Aorta (tissue), 5 donors: ENCODE measurements at regions not wholly inside any gene's neighbourhood (a gene's known extent, or its start where the extent isn't known, plus 50 kb on each side); places are given as distances from the start of the nearest gene placed in this dataset.

Experiments used
- ATAC-seq: fragments of 200-7000 bp; cut with Tn5 transposase; one replicate; pipeline ENCODE4 v1.9.1; 2022; ENCODE audit warnings: moderate library complexity; ENCODE audit not compliant: low FRiP score
- DNase-seq, 2 donors: peaks; one replicate each; pipeline ENCODE4 v3.0.0-alpha.2; 2020
- H3K27ac ChIP-seq, 2 donors: one replicate each; pipeline ENCODE4 v1.5.1; 2013; ENCODE audit warnings: low read length in 2 of 2, mild to moderate bottlenecking in 2 of 2, moderate library complexity in 2 of 2, control low read depth in 1 of 2, inconsistent platforms in 1 of 2, low read depth in 1 of 2
- H3K27me3 ChIP-seq, 2 donors: one replicate each; pipeline ENCODE4 v1.6.1; 2013; ENCODE audit warnings: control low read depth in 1 of 2, low read length in 1 of 2, mild to moderate bottlenecking in 1 of 2, moderate library complexity in 1 of 2; ENCODE audit not compliant: insufficient read depth in 2 of 2, control insufficient read depth in 1 of 2
- H3K36me3 ChIP-seq, 2 donors: one replicate each; pipeline ENCODE4 v1.6.1; 2013; ENCODE audit warnings: control low read depth in 1 of 2, low read length in 1 of 2, mild to moderate bottlenecking in 1 of 2; ENCODE audit not compliant: insufficient read depth in 2 of 2, control insufficient read depth in 1 of 2
- H3K4me1 ChIP-seq, 2 donors: one replicate each; pipeline ENCODE4 v1.6.1; 2013; ENCODE audit warnings: low read length in 2 of 2, control low read depth in 1 of 2, mild to moderate bottlenecking in 1 of 2, moderate library complexity in 1 of 2; ENCODE audit not compliant: insufficient read depth in 2 of 2, control insufficient read depth in 1 of 2
- H3K4me3 ChIP-seq, 2 donors: one replicate each; pipeline ENCODE4 v1.5.1; 2013; ENCODE audit warnings: low read length in 2 of 2, control low read depth in 1 of 2, mild to moderate bottlenecking in 1 of 2
- H3K9me3 ChIP-seq: one replicate; pipeline ENCODE4 v1.6.1; 2013; ENCODE audit warnings: mild to moderate bottlenecking, low read length; ENCODE audit not compliant: control insufficient read depth
- WGBS, 2 donors: extraction: QIAGEN DNeasy Blood & Tissue Kit; methylation state at CpG; one replicate each; pipeline ENCODE4 v1.1.7; 2013; 5-methylcytosine and 5-hydroxymethylcytosine counted together
- intact Hi-C, 2 donors: fragments of 100-400 bp; cut with DNase I; formaldehyde crosslinking; loops; one replicate each; pipeline versions ENCODE4 v1.14.2 to v1.15.0; 2022
- donor health status: healthy with polysubstance abuse.
- donor health status: Bipolar disorder and iron deficiency.
- donor health status: DM: no; HTN: no; CAD: no.
- donor health status: DM: no; HTN: no; CAD: no.
- donor health status: DM: yes; HTN: yes; CAD: no.

DNA sequence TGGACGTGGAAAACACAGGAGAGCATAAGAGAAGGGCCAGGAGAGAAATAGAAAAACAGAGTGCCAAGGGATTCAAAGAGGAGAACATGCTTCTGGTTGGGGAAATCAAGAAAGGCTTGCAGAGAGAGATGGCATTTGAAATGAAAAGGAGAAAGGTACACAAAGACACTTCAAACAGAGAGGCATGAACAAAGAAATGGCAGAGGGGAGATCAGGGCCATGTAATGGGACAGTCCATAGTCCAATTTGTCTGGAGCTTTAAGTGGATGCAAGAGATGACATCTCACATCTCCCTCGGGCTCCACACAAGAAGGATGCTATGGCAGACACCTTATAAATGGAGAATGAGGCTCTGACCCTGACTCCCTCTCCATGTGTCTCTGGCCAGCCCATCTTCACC is 331.1 kb downstream of the MLLT3 start:
- DNase-seq, result no peak
- intact Hi-C loops, result no loop called here
- Histone ChIP-seq H3K9me3 (peaks cover 5% of the 10 kb centered on the region), H3K27me3 (no peaks in the 10 kb centered on the region), H3K4me3 (no peak overlapping the region), H3K27ac (no peak overlapping the region), H3K36me3 (no peaks in the 10 kb centered on the region), H3K4me1 (no peaks in the 10 kb centered on the region)
- no peak for ATAC-seq
- WGBS, 2 donors, result 67 to 75% methylated on average over 2 of the region's 2 CpGs

GRCh38 chr9:20290257-20290656 is 332.0 kb downstream of the MLLT3 start:
- WGBS, 2 donors, result 37 to 39% methylated on average over 6 of the region's 6 CpGs
- Histone ChIP-seq H3K27me3 (no peaks in the 10 kb centered on the region), H3K27ac (no peak overlapping the region), H3K36me3 (no peaks in the 10 kb centered on the region), H3K4me1 (no peaks in the 10 kb centered on the region), H3K4me3 (no peak overlapping the region), H3K9me3 (peaks cover 5% of the 10 kb centered on the region)
- no peak for ATAC-seq
- DNase-seq, result no peak
- intact Hi-C loops, result no loop called here

- intact Hi-C loops, result no loop called here
- H3K4me3 ChIP-seq, result no peak overlapping the region
- WGBS, 2 donors, result 77 to 82% methylated on average over 9 of the region's 9 CpGs
- no peaks in the 10 kb centered on the region for H3K27me3 ChIP-seq
- ATAC-seq (no peak), DNase-seq (no peak)
- H3K9me3 ChIP-seq, result peaks cover 5% of the 10 kb centered on the region
- no peaks in the 10 kb centered on the region for H3K4me1 ChIP-seq
- H3K27ac ChIP-seq, result no peak overlapping the region
- no peaks in the 10 kb centered on the region for H3K36me3 ChIP-seq
These were observed 332.8 kb downstream of the MLLT3 start for GRCh38 chr9:20289423-20290010.

DNA sequence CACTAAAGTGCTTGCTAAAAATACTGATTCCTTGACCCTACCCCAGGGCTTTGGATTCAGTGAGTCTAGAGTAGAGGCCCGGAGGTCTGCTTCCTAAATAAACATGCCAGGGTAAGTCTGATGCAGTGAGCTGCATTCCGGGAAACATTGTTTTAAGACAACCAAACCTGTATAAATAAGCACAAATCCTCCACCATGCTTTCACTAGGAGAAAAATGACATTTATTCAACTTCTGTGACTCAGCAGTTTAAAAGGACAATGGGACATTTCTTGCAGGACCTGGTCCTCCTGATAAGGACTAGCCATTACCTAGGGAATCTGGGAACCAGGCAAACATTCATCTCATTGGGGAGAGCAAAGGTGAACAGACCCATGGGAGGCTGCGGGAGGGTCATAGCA is 335.3 kb downstream of the MLLT3 start:
- Histone ChIP-seq H3K4me1 (no peaks in the 10 kb centered on the region), H3K9me3 (peaks cover 5% of the 10 kb centered on the region), H3K27ac (no peak overlapping the region), H3K4me3 (no peak overlapping the region), H3K36me3 (no peaks in the 10 kb centered on the region), H3K27me3 (peaks cover 0 to 1% of the 10 kb centered on the region in 2 donors)
- DNase-seq (no peak), ATAC-seq (no peak)
- WGBS, 2 donors, result 55 to 66% methylated on average over 3 of the region's 3 CpGs
- intact Hi-C loops, result no loop called here

- H3K27ac ChIP-seq, result no peak overlapping the region
- H3K4me3 ChIP-seq, result no peak overlapping the region
- 65 to 69% methylated on average over 2 of the region's 2 CpGs for WGBS, 2 donors
- no peaks in the 10 kb centered on the region for H3K4me1 ChIP-seq
- ATAC-seq (no peak), DNase-seq (no peak)
- no peaks in the 10 kb centered on the region for H3K36me3 ChIP-seq
- intact Hi-C loops, result no loop called here
- peaks cover 0 to 1% of the 10 kb centered on the region in 2 donors for H3K27me3 ChIP-seq
- peaks cover 2% of the 10 kb centered on the region for H3K9me3 ChIP-seq
These were observed 336.1 kb downstream of the MLLT3 start for GRCh38 chr9:20286154-20286700.

DNA sequence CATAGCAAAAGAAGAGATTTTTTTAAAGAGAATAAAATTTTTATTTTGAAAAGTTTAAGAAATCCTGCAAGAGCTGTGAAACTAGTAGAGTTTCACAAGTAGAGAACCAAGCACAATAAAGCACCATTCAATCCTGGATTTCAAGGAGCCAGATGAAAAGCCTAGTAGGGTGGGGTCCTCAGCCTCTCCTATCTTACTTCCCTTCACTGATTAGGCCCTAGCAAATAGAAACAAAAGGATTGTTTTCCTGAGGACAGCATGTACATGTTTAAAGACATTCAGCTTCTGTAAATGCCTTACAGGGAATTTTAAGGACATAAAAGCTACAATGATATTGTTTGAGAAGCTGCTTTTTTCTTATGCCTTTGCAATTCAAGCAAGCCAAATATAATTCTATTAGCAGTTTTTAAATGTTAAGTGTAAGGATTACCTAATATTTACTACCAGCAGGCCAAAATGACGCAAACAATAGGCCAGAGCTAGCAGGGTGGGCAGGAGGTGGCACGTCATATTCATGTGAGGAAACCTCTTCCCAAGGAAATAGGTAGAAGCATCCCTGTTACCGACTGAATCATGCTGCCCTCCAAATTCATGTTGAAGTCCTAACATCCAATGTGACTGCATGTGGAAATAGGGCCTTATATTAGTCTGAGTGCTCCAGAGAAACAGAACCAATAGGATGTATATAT is 337.6 kb downstream of the MLLT3 start:
- WGBS, 2 donors, result 63 to 84% methylated on average over 3 of the region's 3 CpGs
- DNase-seq, result no peak
- intact Hi-C loops, result no loop called here
- Histone ChIP-seq H3K27ac (no peak overlapping the region), H3K9me3 (peaks cover 2% of the 10 kb centered on the region), H3K36me3 (no peaks in the 10 kb centered on the region), H3K4me1 (no peaks in the 10 kb centered on the region), H3K4me3 (no peak overlapping the region), H3K27me3 (peaks cover 0 to 1% of the 10 kb centered on the region in 2 donors)
- no peak for ATAC-seq

- WGBS, 2 donors, result 93 to 94% methylated on average over 3 of the region's 3 CpGs
- Histone ChIP-seq H3K9me3 (no peaks in the 10 kb centered on the region), H3K4me3 (no peak overlapping the region), H3K36me3 (no peaks in the 10 kb centered on the region), H3K27me3 (peaks cover 0 to 1% of the 10 kb centered on the region in 2 donors), H3K27ac (no peak overlapping the region), H3K4me1 (no peaks in the 10 kb centered on the region)
- no peak for ATAC-seq
- intact Hi-C loops, result no loop called here
- no peak for DNase-seq
These were observed 342.0 kb downstream of the MLLT3 start for GRCh38 chr9:20280330-20280729.

DNA sequence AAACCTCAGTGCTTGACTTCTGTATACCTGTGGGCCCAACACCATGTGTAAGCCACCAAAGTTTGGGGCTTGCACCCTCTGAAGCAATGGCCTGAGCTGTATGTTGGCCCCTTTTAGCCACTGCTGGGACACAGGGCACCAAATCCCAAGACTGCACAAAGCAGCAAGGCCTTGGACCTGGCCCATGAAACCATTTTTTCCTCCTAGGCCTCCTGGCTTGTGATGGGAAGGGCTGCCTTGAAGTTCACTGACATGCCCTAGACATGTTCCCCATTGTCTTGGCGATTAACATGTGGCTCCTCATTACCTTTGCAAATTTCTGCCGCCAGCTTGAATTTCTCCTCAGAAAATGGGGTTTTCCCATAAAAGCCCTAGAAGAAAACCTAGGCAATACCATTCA is 345.5 kb downstream of the MLLT3 start:
- peaks cover 2% of the 10 kb centered on the region for H3K9me3 ChIP-seq
- no peak overlapping the region for H3K27ac ChIP-seq
- no peaks in the 10 kb centered on the region for H3K27me3 ChIP-seq
- intact Hi-C loops, result no loop called here
- no peaks in the 10 kb centered on the region for H3K36me3 ChIP-seq
- no peaks in the 10 kb centered on the region for H3K4me1 ChIP-seq
- ATAC-seq, result no peak
- H3K4me3 ChIP-seq, result no peak overlapping the region
- WGBS, 2 donors, result 93 to 95% methylated on average over 2 of the region's 2 CpGs
- no peak for DNase-seq

DNA sequence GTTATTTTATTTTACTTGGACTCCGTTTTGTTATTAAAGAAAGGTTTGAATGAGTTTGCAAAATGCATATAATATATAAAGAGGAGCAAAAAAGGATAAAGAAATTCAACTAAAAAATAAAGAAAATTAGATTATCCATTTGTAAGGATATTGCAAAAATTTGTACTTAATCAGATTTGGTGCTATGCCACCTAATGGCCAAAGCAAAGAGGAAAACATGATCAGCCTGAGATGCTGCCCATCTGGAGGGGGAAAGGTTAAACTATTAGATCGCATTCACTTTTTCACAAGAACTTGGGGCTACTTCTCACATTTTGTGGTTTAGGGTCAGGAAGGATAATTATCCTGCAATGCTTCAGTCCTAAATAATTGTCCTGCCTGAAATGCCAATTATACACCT is 350.6 kb downstream of the MLLT3 start:
- H3K9me3 ChIP-seq, result peaks cover 2% of the 10 kb centered on the region
- intact Hi-C loops, result no loop called here
- 81 to 85% methylated on average over 2 of the region's 2 CpGs for WGBS, 2 donors

More for the DNA sequence above, 350.6 kb downstream of the MLLT3 start:
- DNase-seq (no peak), ATAC-seq (no peak)
- Histone ChIP-seq H3K36me3 (no peaks in the 10 kb centered on the region), H3K4me3 (no peak overlapping the region), H3K27me3 (no peaks in the 10 kb centered on the region), H3K4me1 (no peaks in the 10 kb centered on the region), H3K27ac (no peak overlapping the region)
